BJ (cell line): ENCODE measurements at regions not wholly inside any gene's neighbourhood (a gene's known extent, or its start where the extent isn't known, plus 50 kb on each side); places are given as distances from the start of the nearest gene placed in this dataset.

Experiments
- CTCF ChIA-PET: fragments of 350-600 bp; formaldehyde crosslinking; extraction: SDS; loops from one replicate; lab custom pipeline; 2021; ENCODE audit warnings: antibody characterized with exemption, inconsistent platforms; lab: Yijun Ruan, JAX
- POLR2A ChIA-PET: fragments of 300-600 bp; sonication (Branson Sonifier 250); formaldehyde crosslinking; extraction: SDS; loops from one replicate; lab custom pipeline; 2021; ENCODE audit warnings: antibody characterized with exemption; lab: Charles Lee
- DNase-seq: peaks from one replicate; pipeline ENCODE4 v3.0.0-alpha.2; 2011; ENCODE audit warnings: low read depth
- H3K27me3 ChIP-seq: 2 replicates; pipeline ENCODE4 v1.6.0; 2011; ENCODE audit warnings: low read length; ENCODE audit not compliant: control insufficient read depth, insufficient read depth
- H3K36me3 ChIP-seq: 2 replicates; pipeline ENCODE4 v1.5.1; 2011; ENCODE audit warnings: low read length; ENCODE audit not compliant: control insufficient read depth, insufficient read depth
- H3K4me3 ChIP-seq: 2 replicates; pipeline ENCODE4 v1.5.1; 2011; ENCODE audit warnings: low read depth, mild to moderate bottlenecking, control low read depth, low read length
- TF ChIP-seq, protein P1 (sequence below): IDR thresholded peaks from 2 replicates; pipeline ENCODE4 v1.5.1; 2011; ENCODE audit warnings: low read depth, mild to moderate bottlenecking, control low read depth, inconsistent platforms, low read length, moderate library complexity; ENCODE audit not compliant: insufficient read depth

DNA sequence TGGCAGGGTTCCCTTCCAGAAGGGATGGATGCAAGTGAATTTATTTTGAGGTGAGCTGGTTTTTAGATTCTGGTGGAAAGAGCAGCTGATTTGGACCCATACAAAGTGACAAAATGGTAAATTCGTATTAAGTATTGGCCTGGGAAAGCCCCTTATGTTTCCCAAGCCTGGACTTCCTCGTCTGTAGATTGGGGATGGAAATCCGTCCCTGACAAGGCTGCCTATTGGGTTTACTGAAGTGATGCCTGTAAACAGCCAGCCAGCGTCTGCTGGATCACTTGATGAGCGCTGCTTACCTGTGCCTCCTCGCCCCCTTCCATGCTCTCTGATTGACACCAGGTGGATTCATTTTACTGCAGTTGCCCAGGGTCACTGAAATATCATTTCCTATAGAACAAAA lies 233.8 kb downstream of the GADD45G start:
- no peak overlapping the region for H3K4me3 ChIP-seq
- TF ChIP-seq, protein P1, sequence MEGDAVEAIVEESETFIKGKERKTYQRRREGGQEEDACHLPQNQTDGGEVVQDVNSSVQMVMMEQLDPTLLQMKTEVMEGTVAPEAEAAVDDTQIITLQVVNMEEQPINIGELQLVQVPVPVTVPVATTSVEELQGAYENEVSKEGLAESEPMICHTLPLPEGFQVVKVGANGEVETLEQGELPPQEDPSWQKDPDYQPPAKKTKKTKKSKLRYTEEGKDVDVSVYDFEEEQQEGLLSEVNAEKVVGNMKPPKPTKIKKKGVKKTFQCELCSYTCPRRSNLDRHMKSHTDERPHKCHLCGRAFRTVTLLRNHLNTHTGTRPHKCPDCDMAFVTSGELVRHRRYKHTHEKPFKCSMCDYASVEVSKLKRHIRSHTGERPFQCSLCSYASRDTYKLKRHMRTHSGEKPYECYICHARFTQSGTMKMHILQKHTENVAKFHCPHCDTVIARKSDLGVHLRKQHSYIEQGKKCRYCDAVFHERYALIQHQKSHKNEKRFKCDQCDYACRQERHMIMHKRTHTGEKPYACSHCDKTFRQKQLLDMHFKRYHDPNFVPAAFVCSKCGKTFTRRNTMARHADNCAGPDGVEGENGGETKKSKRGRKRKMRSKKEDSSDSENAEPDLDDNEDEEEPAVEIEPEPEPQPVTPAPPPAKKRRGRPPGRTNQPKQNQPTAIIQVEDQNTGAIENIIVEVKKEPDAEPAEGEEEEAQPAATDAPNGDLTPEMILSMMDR = no peak
- no peak for DNase-seq
- POLR2A ChIA-PET = no interaction called here
- no peaks in the 10 kb centered on the region for H3K27me3 ChIP-seq
- no peaks in the 10 kb centered on the region for H3K36me3 ChIP-seq
- CTCF ChIA-PET = interaction anchor here (0.6 kb wide), 1 partner anchor 13 kb away, joined by 3 read pairs; no protein-coding TSS in a partner anchor

DNA sequence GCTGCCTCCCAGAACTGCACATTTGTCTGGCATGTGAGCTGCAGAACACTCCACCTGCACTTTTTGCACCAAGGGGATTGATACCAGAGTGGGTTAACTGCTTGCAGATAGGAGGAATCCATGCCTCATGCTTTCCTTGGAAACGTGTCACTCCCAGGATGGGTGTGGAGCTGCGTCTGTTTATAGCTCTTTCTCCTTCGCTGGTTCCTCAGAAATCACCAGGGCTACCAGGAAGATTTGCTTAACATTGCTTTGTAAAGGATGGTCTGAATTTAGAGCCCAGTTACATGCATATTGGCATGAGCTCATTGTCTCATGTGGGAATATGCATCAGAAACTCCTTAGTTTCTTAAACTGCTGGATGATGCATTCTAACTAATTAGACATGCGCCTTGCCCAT lies 234.6 kb downstream of the GADD45G start:
- no peak for DNase-seq
- POLR2A ChIA-PET = no interaction called here
- CTCF ChIA-PET = interaction anchor here (1.4 kb wide), 1 partner anchor 13 kb away, joined by 3 read pairs; no protein-coding TSS in a partner anchor

DNA sequence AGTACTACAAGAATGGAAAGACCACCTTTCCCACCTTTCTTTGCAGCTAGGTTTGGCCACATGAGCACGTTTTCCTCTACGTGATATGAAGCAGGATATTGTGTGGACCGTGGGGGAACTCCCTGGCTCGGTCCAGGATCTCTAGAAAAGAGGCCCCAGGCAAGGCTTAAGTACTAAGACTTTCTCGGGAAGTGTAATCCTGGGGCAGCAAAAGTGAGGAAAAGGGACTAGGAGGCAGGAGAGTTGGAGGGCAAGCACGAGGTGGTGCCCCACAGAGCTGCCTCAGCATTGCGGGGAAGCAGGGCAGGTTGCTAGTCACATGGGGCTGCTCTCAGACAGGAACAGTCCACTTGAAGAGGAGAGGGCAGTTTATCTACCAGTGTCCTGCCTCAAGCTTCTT lies 235.1 kb downstream of the GADD45G start:
- Histone ChIP-seq H3K36me3 (no peaks in the 10 kb centered on the region), H3K4me3 (no peak overlapping the region), H3K27me3 (no peaks in the 10 kb centered on the region)
- TF ChIP-seq, protein P1 = no peak
- CTCF ChIA-PET = interaction anchor here (1.4 kb wide), 1 partner anchor 12 kb away, joined by 3 read pairs; no protein-coding TSS in a partner anchor
- POLR2A ChIA-PET = no interaction called here
- DNase-seq = no peak

More for the DNA sequence above, 234.6 kb downstream of the GADD45G start:
- TF ChIP-seq, protein P1 = no peak
- Histone ChIP-seq H3K4me3 (no peak overlapping the region), H3K36me3 (no peaks in the 10 kb centered on the region), H3K27me3 (no peaks in the 10 kb centered on the region)

DNA sequence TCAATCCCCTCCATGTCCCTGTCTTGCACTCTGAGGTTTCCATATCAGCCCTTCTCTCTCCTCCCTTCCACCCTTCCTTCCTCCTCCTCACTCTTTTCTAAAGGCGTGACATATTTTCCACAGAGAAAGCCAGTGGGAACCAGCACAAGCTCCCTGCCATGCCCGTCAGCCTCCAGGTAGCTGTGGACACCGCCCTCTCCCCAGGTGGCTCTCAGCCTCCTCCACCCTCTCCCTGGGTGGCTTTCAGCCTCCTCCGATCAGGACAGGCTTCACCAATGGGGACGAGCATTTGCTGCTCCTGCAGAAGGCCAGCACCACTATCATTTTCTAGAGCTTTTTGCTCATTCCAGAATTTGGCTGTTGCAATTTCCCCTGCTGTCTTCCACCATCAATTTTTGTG lies 236.6 kb downstream of the GADD45G start:
- ChIA-PET POLR2A (no interaction called here), CTCF (no interaction called here)
- H3K27me3 ChIP-seq = no peaks in the 10 kb centered on the region

DNA sequence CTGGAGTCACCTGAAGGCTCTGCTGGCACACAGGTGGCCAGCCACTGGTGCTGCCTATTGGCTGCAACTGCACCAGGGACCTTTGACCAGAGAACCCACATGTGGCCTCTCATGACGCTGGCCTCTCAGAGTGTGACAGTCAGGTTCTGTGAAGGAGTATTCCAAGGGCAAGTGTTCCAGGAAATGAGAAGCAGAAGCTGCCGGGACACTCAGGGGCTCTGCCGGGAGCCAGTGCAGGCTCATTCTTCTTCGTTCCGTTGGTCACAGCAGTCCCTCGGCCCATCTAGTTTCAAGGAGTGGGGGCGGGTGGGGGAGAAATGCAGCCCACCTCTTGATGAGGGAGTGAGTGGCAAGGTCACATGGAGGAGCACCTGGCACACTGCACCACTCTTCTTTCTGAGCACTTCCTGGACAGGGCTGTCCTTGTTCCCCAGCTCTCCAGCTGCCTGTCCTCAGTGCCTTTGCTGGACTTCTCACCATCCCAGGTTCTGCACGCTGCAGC lies 237.5 kb downstream of the GADD45G start:
- no peak for DNase-seq
- H3K27me3 ChIP-seq = no peaks in the 10 kb centered on the region
- H3K4me3 ChIP-seq = no peak overlapping the region
- ChIA-PET POLR2A (no interaction called here), CTCF (no interaction called here)
- H3K36me3 ChIP-seq = no peaks in the 10 kb centered on the region
- TF ChIP-seq, protein P1 = no peak

More for the DNA sequence above, 236.6 kb downstream of the GADD45G start:
- TF ChIP-seq, protein P1 = no peak
- Histone ChIP-seq H3K36me3 (no peaks in the 10 kb centered on the region), H3K4me3 (no peak overlapping the region)
- no peak for DNase-seq
